NB4 (cell line): ENCODE measurements at regions not wholly inside any gene's neighbourhood (a gene's known extent, or its start where the extent isn't known, plus 50 kb on each side); places are given as distances from the start of the nearest gene placed in this dataset.

Experiments
- CTCF ChIP-seq: IDR thresholded peaks from one replicate; pipeline ENCODE4 v1.5.1; 2012; ENCODE audit warnings: low read depth, low read length
- MAX ChIP-seq: IDR thresholded peaks from 2 replicates; pipeline ENCODE4 v1.6.1; 2011; ENCODE audit warnings: low read depth, low read length
- MYC ChIP-seq: IDR thresholded peaks from 2 replicates; pipeline ENCODE4 v1.6.1; 2011; ENCODE audit warnings: low read depth, low read length
- POLR2A ChIP-seq: IDR thresholded peaks from 2 replicates; pipeline ENCODE4 v1.6.1; 2011; ENCODE audit warnings: mild to moderate bottlenecking; ENCODE audit not compliant: insufficient read length; ENCODE audit errors: extremely low read depth

- TF ChIP-seq CTCF (no peak), POLR2A (no peak), MYC (no peak), MAX (no peak)
These were observed 126.9 kb downstream of the KCNS3 start for GRCh38 chr2:18005411-18005810.
